ENCODE measurements at regions not wholly inside any gene's neighbourhood (a gene's known extent, or its start where the extent isn't known, plus 50 kb on each side); places are given as distances from the start of the nearest gene placed in this dataset.

- Histone ChIP-seq H3K36me3 (ENCODE audit: control insufficient read depth in 1 of 2, insufficient read depth in 2 of 2, low read length in 2 of 2) (no peaks in the 10 kb centered on the region), H2AFZ (ENCODE audit: low read depth, low read length, poor library complexity, severe bottlenecking) (no peak overlapping the region), H3K27me3 (ENCODE audit: insufficient read depth, low read length) (no peaks in the 10 kb centered on the region), H3K4me1 (ENCODE audit: control insufficient read depth in 1 of 2, insufficient read depth in 2 of 2, low read length in 2 of 2) (no peaks in the 10 kb centered on the region), H3K9me2 (ENCODE audit: insufficient read depth) (no peaks in the 10 kb centered on the region), H3K9me3 (ENCODE audit: control insufficient read depth in 1 of 2, insufficient read depth in 1 of 2, low read depth in 1 of 2, low read length in 2 of 2) (peaks cover 3 to 7% of the 10 kb centered on the region in 2 experiments; a peak in 2 of 4 replicates), H3K9ac (ENCODE audit: low read length) (no peak overlapping the region), H3K4me2 (ENCODE audit: low read length) (no peak overlapping the region), H3K27ac (ENCODE audit: low read depth, low read length) (no peak overlapping the region), H3K79me2 (ENCODE audit: insufficient read depth, low read length) (no peaks in the 10 kb centered on the region), H4K20me1 (ENCODE audit: insufficient read depth) (no peaks in the 10 kb centered on the region), H3K4me3 (replicated peaks in 1 of 2; ENCODE audit: low read depth in 1 of 2, low read length in 2 of 2) (no peak overlapping the region)
- no peak for TF ChIP-seq ELF1 (IDR thresholded peaks at IDR 0.05; ENCODE audit: borderline replicate concordance, low read depth)
- TF ChIP-seq SIN3A (IDR thresholded peaks at IDR 0.05; ENCODE audit: low read depth), result no peak
- no peak for TF ChIP-seq POLR2AphosphoS5 (IDR thresholded peaks at IDR 0.05; ENCODE audit: low read depth, low read length)
- no peak for TF ChIP-seq FOSL1 (IDR thresholded peaks at IDR 0.05; ENCODE audit: low read depth)
- no peak for TF ChIP-seq POLR2A (IDR thresholded peaks at IDR 0.05; ENCODE audit: borderline replicate concordance, extremely low read depth, insufficient read depth, insufficient read length)
- no peak for TF ChIP-seq EGR1 (IDR thresholded peaks at IDR 0.05; ENCODE audit: low read depth)
- TF ChIP-seq MAX (IDR thresholded peaks at IDR 0.05), result no peak
- TF ChIP-seq SP1 (IDR thresholded peaks at IDR 0.05; ENCODE audit: low read depth), result no peak
- CTCF ChIA-PET, result no interaction called here
- DNase-seq (ENCODE audit: low read depth, low spot score) (no peak), ATAC-seq (no peak)
- intact Hi-C loops (cut with micrococcal nuclease), result no loop called here
- POLR2A ChIA-PET, result no interaction called here
- RAD21 ChIA-PET (ENCODE audit: low non-redundant PET in 1 of 2, low total read pairs in 2 of 2, uncharacterized antibody in 2 of 2, unreplicated experiment in 2 of 2), result no interaction called here
- BruUV-seq (replicated peaks), result no TSS peak
Observed at GRCh38 chr15:87760547-87761314, 495.8 kb downstream of the NTRK3 start.

- ChIA-PET POLR2A (no interaction called here), RAD21 (ENCODE audit: low non-redundant PET in 1 of 2, low total read pairs in 2 of 2, uncharacterized antibody in 2 of 2, unreplicated experiment in 2 of 2) (no interaction called here), CTCF (no interaction called here)
- no peak for DNase-seq (ENCODE audit: low read depth, low spot score)
- intact Hi-C loops (cut with micrococcal nuclease), result no loop called here
- no peak overlapping the region for H3K27ac ChIP-seq (ENCODE audit: low read depth, low read length)
- TF ChIP-seq SIN3A (IDR thresholded peaks at IDR 0.05; ENCODE audit: low read depth) (no peak), JUND (IDR thresholded peaks at IDR 0.05) (no peak), ZFX (IDR thresholded peaks at IDR 0.05) (no peak), SRF (IDR thresholded peaks at IDR 0.05; ENCODE audit: low read depth) (no peak), RAD21 (IDR thresholded peaks at IDR 0.05; ENCODE audit: low read depth) (no peak)
- H3K27me3 ChIP-seq (ENCODE audit: insufficient read depth, low read length), result no peaks in the 10 kb centered on the region
- H3K9me3 ChIP-seq (ENCODE audit: control insufficient read depth in 1 of 2, insufficient read depth in 1 of 2, low read depth in 1 of 2, low read length in 2 of 2), result peaks cover 3 to 7% of the 10 kb centered on the region in 2 experiments; a peak in 2 of 4 replicates
- ATAC-seq, result no peak
- no peaks in the 10 kb centered on the region for H4K20me1 ChIP-seq (ENCODE audit: insufficient read depth)
- H3K4me2 ChIP-seq (ENCODE audit: low read length), result no peak overlapping the region
- no peak overlapping the region for H3K4me3 ChIP-seq (replicated peaks in 1 of 2; ENCODE audit: low read depth in 1 of 2, low read length in 2 of 2)
- no peak overlapping the region for H2AFZ ChIP-seq (ENCODE audit: low read depth, low read length, poor library complexity, severe bottlenecking)
- H3K36me3 ChIP-seq (ENCODE audit: control insufficient read depth in 1 of 2, insufficient read depth in 2 of 2, low read length in 2 of 2), result no peaks in the 10 kb centered on the region
- H3K9ac ChIP-seq (ENCODE audit: low read length), result no peak overlapping the region
- no peaks in the 10 kb centered on the region for H3K9me2 ChIP-seq (ENCODE audit: insufficient read depth)
- BruUV-seq (replicated peaks), result no TSS peak
- no peaks in the 10 kb centered on the region for H3K79me2 ChIP-seq (ENCODE audit: insufficient read depth, low read length)
- no peaks in the 10 kb centered on the region for H3K4me1 ChIP-seq (ENCODE audit: control insufficient read depth in 1 of 2, insufficient read depth in 2 of 2, low read length in 2 of 2)
Observed at GRCh38 chr15:87758794-87759418, 497.6 kb downstream of the NTRK3 start.
